ENCODE measurements at regions not wholly inside any gene's neighbourhood (a gene's known extent, or its start where the extent isn't known, plus 50 kb on each side); places are given as distances from the start of the nearest gene placed in this dataset.

DNA sequence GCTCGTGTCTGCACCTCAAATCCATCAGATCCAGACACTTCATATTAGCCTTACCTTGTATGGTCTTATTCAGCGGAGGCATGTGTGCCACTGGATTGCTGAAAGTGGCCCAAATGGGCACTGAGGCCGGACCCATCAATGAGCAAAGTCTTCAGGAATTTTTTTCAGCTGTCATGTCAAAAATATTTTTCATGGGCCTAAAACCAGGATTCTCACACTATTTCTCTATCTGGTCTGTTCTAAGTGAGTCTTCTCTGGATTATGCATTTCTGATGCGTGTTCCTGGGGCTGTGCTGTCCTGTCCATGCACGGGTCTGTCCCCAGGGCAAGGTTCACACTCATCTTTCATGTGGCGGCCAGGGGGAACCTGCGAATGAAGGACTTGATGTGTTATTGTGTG, 94.6 kb downstream of the KCNA5 start:
- 70 to 74% (median 70%) methylated on average over 7 of the region's 7 CpGs for WGBS, 3 donors
- no peak for DNase-seq
- Histone ChIP-seq H3K9me3 (no peaks in the 10 kb centered on the region), H3K4me1 (ENCODE audit: insufficient read depth) (no peaks in the 10 kb centered on the region), H3K27ac (no peak overlapping the region), H3K36me3 (no peaks in the 10 kb centered on the region), H3K4me3 (no peak overlapping the region), H3K27me3 (no peaks in the 10 kb centered on the region)
- TF ChIP-seq, protein P1, sequence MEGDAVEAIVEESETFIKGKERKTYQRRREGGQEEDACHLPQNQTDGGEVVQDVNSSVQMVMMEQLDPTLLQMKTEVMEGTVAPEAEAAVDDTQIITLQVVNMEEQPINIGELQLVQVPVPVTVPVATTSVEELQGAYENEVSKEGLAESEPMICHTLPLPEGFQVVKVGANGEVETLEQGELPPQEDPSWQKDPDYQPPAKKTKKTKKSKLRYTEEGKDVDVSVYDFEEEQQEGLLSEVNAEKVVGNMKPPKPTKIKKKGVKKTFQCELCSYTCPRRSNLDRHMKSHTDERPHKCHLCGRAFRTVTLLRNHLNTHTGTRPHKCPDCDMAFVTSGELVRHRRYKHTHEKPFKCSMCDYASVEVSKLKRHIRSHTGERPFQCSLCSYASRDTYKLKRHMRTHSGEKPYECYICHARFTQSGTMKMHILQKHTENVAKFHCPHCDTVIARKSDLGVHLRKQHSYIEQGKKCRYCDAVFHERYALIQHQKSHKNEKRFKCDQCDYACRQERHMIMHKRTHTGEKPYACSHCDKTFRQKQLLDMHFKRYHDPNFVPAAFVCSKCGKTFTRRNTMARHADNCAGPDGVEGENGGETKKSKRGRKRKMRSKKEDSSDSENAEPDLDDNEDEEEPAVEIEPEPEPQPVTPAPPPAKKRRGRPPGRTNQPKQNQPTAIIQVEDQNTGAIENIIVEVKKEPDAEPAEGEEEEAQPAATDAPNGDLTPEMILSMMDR (IDR thresholded peaks at IDR 0.05): no peak
- TF ChIP-seq POLR2A (IDR thresholded peaks at IDR 0.05): no peak
- no peak for TF ChIP-seq EP300 (IDR thresholded peaks at IDR 0.05)
- intact Hi-C loops (cut with DNase I): no loop called here

DNA sequence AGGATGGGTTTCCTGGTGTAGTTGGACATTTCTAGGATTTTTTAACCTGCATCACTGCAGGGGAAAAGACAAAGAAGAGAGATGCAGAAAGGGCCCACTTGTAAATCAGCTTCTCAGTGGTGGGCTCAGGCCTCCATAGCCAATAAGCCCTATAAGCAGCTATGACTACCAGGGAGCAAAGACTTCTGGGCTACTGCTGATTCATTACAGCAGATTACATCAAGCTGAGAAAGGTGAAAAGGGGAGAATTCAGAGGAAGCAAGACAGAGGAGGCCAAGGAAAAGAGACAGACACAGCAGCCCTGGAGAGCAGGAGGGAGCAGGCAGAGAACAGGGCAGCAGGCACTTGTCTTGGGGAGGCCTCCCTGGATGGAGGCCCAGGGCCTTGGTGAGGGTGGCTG, 95.2 kb downstream of the KCNA5 start:
- Histone ChIP-seq H3K9me3 (no peaks in the 10 kb centered on the region), H3K4me3 (no peak overlapping the region), H3K27me3 (no peaks in the 10 kb centered on the region), H3K27ac (no peak overlapping the region), H3K4me1 (ENCODE audit: insufficient read depth) (no peaks in the 10 kb centered on the region), H3K36me3 (no peaks in the 10 kb centered on the region)
- intact Hi-C loops (cut with DNase I): no loop called here
- TF ChIP-seq, protein P1 (IDR thresholded peaks at IDR 0.05): no peak
- TF ChIP-seq EP300 (IDR thresholded peaks at IDR 0.05) (no peak), POLR2A (IDR thresholded peaks at IDR 0.05) (no peak)
- DNase-seq: no peak

DNA sequence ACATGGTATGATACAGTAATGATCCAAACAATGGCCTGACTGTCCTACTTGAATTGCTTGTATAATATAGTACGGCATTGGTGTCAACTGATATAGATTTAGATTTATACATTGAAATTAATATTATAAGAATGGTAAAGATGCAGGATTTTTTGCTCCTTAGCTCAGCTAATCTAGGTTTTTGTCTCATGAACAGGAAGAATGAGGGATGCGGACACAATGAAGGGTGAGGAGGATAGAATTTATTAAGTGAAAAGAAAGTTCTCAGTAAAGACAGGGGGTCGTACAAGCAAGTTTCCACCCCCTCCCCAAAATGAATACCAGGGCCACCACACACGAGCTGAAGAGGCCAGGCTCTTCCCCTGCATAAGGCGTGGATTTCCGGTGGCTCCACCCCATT, 96.1 kb downstream of the KCNA5 start:
- TF ChIP-seq, protein P1 (IDR thresholded peaks at IDR 0.05): no peak
- TF ChIP-seq POLR2A (IDR thresholded peaks at IDR 0.05) (no peak), EP300 (IDR thresholded peaks at IDR 0.05) (no peak)
- Histone ChIP-seq H3K27ac (no peak overlapping the region), H3K4me1 (ENCODE audit: insufficient read depth) (no peaks in the 10 kb centered on the region), H3K9me3 (no peaks in the 10 kb centered on the region), H3K27me3 (no peaks in the 10 kb centered on the region), H3K36me3 (no peaks in the 10 kb centered on the region), H3K4me3 (no peak overlapping the region)
- no peak for DNase-seq
- WGBS, 3 donors: 83 to 89% (median 85%) methylated on average over 6 of the region's 6 CpGs
- intact Hi-C loops (cut with DNase I): loop anchor here in 1 of 4 donors (10.0 kb wide), 1 partner anchor 1965 kb away; no protein-coding TSS in a partner anchor

DNA sequence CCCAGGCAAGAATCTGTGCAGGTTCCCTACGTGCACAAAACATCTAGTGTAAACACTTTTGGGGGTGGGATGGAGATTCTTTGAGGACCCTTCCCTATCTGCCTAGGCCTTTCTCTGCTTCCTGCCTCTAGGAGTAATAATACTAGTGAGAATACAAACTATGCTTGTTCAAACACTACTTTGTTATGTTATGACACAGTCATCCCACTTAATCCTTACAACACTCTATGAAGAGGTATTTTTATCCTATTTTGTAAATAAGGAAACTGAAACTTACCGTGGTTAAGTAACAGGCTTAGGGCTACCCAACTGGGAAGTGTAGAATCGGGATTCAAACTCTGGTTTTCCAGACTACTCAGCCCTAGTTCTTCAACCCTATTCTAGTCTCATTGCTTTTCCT, 96.5 kb downstream of the KCNA5 start:
- Histone ChIP-seq H3K4me1 (ENCODE audit: insufficient read depth) (no peaks in the 10 kb centered on the region), H3K4me3 (no peak overlapping the region), H3K27me3 (no peaks in the 10 kb centered on the region), H3K9me3 (no peaks in the 10 kb centered on the region), H3K36me3 (no peaks in the 10 kb centered on the region), H3K27ac (no peak overlapping the region)
- TF ChIP-seq, protein P1 (IDR thresholded peaks at IDR 0.05): no peak
- TF ChIP-seq EP300 (IDR thresholded peaks at IDR 0.05) (no peak), POLR2A (IDR thresholded peaks at IDR 0.05) (no peak)
- DNase-seq: no peak
- intact Hi-C loops (cut with DNase I): loop anchor here in 1 of 4 donors (10.0 kb wide), 1 partner anchor 1965 kb away; no protein-coding TSS in a partner anchor
- WGBS, 3 donors: 80 to 84% (median 82%) methylated on average over 3 of the region's 3 CpGs

Data from ovary (tissue), 7 donors.